OCI-LY7 (cell line): ENCODE measurements at regions not wholly inside any gene's neighbourhood (a gene's known extent, or its start where the extent isn't known, plus 50 kb on each side); places are given as distances from the start of the nearest gene placed in this dataset.

Experiments used
- EZH2phosphoT487 ChIP-seq: fragments of 200-600 bp; sonication (generic); IDR thresholded peaks from 2 replicates; pipeline ENCODE4 v1.6.1; 2018; ENCODE audit warnings: low read depth, borderline replicate concordance, mild to moderate bottlenecking, mixed run types, antibody characterized with exemption, low read length, moderate library complexity, mixed read lengths
- TF ChIP-seq, protein P1 (sequence below): fragments of 200-600 bp; sonication (generic); conservative IDR thresholded peaks from 2 replicates; pipeline ENCODE4 v1.5.1; 2014; ENCODE audit warnings: mild to moderate bottlenecking, antibody characterized with exemption, low read length, moderate library complexity, mixed read lengths

DNA sequence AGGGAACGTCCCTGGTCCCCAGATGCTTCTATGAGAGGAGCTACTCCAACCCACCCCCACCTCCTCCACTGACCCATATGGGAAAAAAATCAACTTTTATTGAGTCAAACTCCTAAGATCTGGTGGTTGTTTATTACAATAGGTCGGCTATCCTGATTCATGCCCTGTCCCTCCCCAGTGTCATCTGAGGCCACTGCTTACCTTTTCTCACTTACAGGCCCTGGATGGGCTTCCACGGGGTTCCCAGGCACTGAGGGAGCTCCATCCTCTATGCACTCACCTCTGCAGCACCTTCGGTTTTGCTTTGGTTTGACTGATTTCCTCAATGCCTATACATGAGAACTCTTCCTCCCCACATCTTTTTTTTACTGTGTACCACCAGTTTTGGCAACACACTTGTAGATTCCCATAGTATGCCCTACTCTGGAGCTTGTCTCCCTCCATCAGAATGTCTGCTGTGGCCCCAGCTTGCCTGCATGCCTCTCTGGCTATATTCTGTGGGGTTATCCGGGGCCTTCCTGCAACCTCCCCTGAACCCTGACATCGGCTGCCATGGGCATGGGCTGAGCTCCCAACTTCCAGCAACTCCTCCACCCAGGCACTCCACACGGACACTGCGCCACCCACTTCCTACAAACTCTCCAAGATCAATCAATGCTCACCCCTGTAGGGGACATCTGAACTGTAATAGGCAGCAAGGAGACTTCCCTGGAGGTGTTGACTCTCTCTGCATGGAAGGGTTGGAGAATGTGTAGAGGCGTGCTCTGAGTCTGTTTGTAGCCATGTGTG, 236.1 kb downstream of the VAPA start:
- TF ChIP-seq, protein P1, sequence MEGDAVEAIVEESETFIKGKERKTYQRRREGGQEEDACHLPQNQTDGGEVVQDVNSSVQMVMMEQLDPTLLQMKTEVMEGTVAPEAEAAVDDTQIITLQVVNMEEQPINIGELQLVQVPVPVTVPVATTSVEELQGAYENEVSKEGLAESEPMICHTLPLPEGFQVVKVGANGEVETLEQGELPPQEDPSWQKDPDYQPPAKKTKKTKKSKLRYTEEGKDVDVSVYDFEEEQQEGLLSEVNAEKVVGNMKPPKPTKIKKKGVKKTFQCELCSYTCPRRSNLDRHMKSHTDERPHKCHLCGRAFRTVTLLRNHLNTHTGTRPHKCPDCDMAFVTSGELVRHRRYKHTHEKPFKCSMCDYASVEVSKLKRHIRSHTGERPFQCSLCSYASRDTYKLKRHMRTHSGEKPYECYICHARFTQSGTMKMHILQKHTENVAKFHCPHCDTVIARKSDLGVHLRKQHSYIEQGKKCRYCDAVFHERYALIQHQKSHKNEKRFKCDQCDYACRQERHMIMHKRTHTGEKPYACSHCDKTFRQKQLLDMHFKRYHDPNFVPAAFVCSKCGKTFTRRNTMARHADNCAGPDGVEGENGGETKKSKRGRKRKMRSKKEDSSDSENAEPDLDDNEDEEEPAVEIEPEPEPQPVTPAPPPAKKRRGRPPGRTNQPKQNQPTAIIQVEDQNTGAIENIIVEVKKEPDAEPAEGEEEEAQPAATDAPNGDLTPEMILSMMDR = no peak
- no peak for TF ChIP-seq EZH2phosphoT487
